CD4-positive, CD25-positive, alpha-beta regulatory T cell (primary cell): ENCODE measurements at regions not wholly inside any gene's neighbourhood (a gene's known extent, or its start where the extent isn't known, plus 50 kb on each side); places are given as distances from the start of the nearest gene placed in this dataset.
"Not testable (repeated sequence)": the region's sequence is repeated elsewhere in the genome, so short reads cannot be mapped to it uniquely, and the experiment has no call there.

Experiments
- ATAC-seq, 2 donors: fragments of 150-1000 bp; cut with Tn5 transposase; one replicate each; pipeline ENCODE4 v1.10.0; 2021; ENCODE audit warnings: low read depth in 2 of 2, moderate number of reproducible peaks in 2 of 2, moderate library complexity in 1 of 2
- DNase-seq, 3 donors: peaks; one replicate each; pipeline versions ENCODE4 v3.0.0 to v3.0.0-alpha.2; 2012 to 2022; ENCODE audit warnings: mixed read lengths in 1 of 3
- H3K27ac ChIP-seq: one replicate; pipeline ENCODE4 v1.7.0; 2013; ENCODE audit warnings: mild to moderate bottlenecking, low read length; ENCODE audit not compliant: insufficient read depth, poor library complexity, severe bottlenecking
- H3K27me3 ChIP-seq: one replicate; pipeline ENCODE4 v1.7.0; 2013; ENCODE audit warnings: low read length; ENCODE audit not compliant: control insufficient read depth, insufficient read depth
- H3K36me3 ChIP-seq: one replicate; pipeline ENCODE4 v1.7.0; 2013; ENCODE audit warnings: mild to moderate bottlenecking, low read length, moderate library complexity; ENCODE audit not compliant: control insufficient read depth, insufficient read depth
- H3K4me1 ChIP-seq: 2 replicates; pipeline ENCODE4 v1.7.0; 2013; ENCODE audit warnings: mild to moderate bottlenecking, low read length; ENCODE audit not compliant: insufficient read depth, control insufficient read depth, poor library complexity, severe bottlenecking
- H3K4me3 ChIP-seq: one replicate; pipeline ENCODE4 v1.7.0; 2013; ENCODE audit warnings: low read depth, mild to moderate bottlenecking, low read length, moderate library complexity
- H3K9me3 ChIP-seq, 2 experiments: 1 replicate in 1 of 2; 2 replicates in 1 of 2; pipeline ENCODE4 v1.7.0; 2013; ENCODE audit warnings: low read length in 2 of 2, mild to moderate bottlenecking in 1 of 2, moderate library complexity in 1 of 2; ENCODE audit not compliant: control insufficient read depth in 2 of 2
- H3K27ac Mint-ChIP-seq, 3 donors: one replicate each; pipeline ENCODE4 v1.8.0; 2020 to 2022; ENCODE audit warnings: mild to moderate bottlenecking in 3 of 3, mixed read lengths in 3 of 3, moderate library complexity in 2 of 3
- H3K27me3 Mint-ChIP-seq: one replicate; pipeline ENCODE4 v1.8.0; 2022; ENCODE audit warnings: mild to moderate bottlenecking, mixed read lengths
- H3K36me3 Mint-ChIP-seq: one replicate; pipeline ENCODE4 v1.8.0; 2020; ENCODE audit warnings: mixed read lengths
- H3K4me1 Mint-ChIP-seq, 4 donors: one replicate each; pipeline ENCODE4 v1.8.0; 2020 to 2022; ENCODE audit warnings: mixed read lengths in 4 of 4, mild to moderate bottlenecking in 1 of 4
- H3K4me3 Mint-ChIP-seq, 4 donors: one replicate each; pipeline ENCODE4 v1.8.0; 2020 to 2022; ENCODE audit warnings: mild to moderate bottlenecking in 4 of 4, mixed read lengths in 4 of 4, moderate library complexity in 3 of 4
- H3K9me3 Mint-ChIP-seq, 7 donors: one replicate each; pipeline ENCODE4 v1.8.0; 2020 to 2022; ENCODE audit warnings: mixed read lengths in 7 of 7, mild to moderate bottlenecking in 3 of 7, moderate library complexity in 2 of 7

DNA sequence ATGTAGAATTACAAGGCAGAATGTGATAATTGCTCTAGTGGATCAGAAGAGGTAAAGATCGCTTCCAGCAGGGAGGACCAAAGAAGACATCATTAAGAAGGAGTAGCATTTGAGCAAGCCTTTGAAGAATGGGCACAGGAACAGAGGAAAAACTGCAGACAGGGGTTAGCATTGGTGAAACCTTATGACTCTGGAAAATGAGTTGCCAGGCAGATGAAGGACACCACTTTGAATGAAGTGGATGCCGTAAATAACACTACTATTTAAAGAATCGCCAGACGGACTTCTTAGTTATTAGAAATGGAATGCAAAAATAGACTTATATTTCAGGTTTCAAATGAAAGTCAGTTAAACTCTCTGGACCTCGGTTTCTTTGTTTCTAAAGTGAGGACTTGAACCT is 727.7 kb downstream of the USP25 start:
- H3K27me3 Mint-ChIP-seq = no peaks in the 10 kb centered on the region

DNA sequence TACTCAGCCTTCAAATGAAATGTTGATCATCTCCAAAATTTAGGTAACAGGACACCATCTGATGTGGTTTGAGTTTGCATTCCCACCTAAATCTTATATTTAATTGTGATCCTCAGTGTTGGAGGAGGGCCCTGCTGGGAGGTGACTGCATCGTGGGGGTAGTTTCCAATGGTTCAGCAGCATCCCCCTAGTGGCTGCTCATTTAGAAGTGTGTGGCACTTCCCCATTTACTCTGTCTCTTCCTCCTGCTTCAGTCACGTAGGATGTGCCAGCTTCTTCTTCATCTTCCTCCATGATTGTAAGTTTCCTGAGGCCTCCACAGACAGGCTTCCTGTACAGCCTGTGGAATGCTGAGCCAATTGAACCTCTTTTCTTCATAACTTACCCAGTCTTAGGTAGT is 731.2 kb downstream of the USP25 start:
- no peaks in the 10 kb centered on the region for H3K4me1 ChIP-seq
- Mint-ChIP-seq H3K36me3 (no peaks in the 10 kb centered on the region), H3K4me3 (no peak overlapping the region), H3K9me3 (peaks cover 4 to 14% (median 7%) of the 10 kb centered on the region in 7 donors), H3K27ac (no peak overlapping the region), H3K27me3 (no peaks in the 10 kb centered on the region), H3K4me1 (no peaks in the 10 kb centered on the region)
- H3K36me3 ChIP-seq = no peaks in the 10 kb centered on the region
- ATAC-seq (no peak), DNase-seq (no peak)
- no peak overlapping the region for H3K4me3 ChIP-seq
- peaks cover 0 to 5% of the 10 kb centered on the region in 2 experiments for H3K9me3 ChIP-seq
- H3K27ac ChIP-seq = no peak overlapping the region
- H3K27me3 ChIP-seq = no peaks in the 10 kb centered on the region

More for the DNA sequence above, 727.7 kb downstream of the USP25 start:
- Histone ChIP-seq H3K27ac (no peak overlapping the region), H3K9me3 (no peaks in the 10 kb centered on the region), H3K4me1 (no peaks in the 10 kb centered on the region), H3K27me3 (no peaks in the 10 kb centered on the region), H3K36me3 (no peaks in the 10 kb centered on the region), H3K4me3 (no peak overlapping the region)
- H3K36me3 Mint-ChIP-seq = no peaks in the 10 kb centered on the region
- H3K9me3 Mint-ChIP-seq = peaks cover 0 to 9% (median 6%) of the 10 kb centered on the region in 7 donors
- no peak overlapping the region for H3K27ac Mint-ChIP-seq
- H3K4me1 Mint-ChIP-seq = no peaks in the 10 kb centered on the region
- DNase-seq = no peak
- ATAC-seq = no peak
- no peak overlapping the region for H3K4me3 Mint-ChIP-seq

DNA sequence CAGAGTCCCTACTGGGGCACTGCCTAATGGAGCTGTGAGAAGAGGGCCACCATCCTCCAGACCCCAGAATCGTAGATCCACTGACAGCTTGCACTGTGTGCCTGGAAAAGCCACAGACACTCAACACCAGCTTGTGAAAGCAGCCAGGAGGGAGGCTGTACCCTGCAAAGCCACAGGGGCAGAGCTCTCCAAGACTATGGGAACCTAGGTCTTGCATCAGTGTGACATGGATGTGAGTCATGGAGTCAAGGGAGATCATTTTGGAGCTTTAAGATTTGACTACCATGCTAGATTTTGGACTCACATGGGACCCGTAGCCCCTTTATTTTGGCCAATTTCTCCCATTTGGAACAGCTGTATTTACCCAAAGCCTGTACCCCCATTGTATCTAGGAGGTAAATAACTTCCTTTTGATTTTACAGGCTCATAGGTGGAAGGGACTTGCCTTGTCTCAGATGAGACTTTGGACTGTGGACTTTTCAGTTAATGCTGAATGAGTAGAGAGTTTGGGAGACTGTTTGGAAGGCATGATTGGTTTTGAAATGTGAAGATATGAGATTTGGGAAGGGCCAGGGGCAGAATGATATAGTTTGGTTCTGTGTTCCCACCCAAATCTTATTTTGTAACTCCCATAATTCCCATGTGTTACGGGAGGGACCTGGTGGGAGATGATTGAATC is 734.6 kb downstream of the USP25 start:
- not testable (repeated sequence) for H3K27ac Mint-ChIP-seq, H3K27ac ChIP-seq, H3K27me3 Mint-ChIP-seq, H3K36me3 ChIP-seq, H3K4me1 Mint-ChIP-seq, H3K4me3 ChIP-seq, H3K27me3 ChIP-seq, H3K36me3 Mint-ChIP-seq, H3K4me1 ChIP-seq, ATAC-seq, H3K4me3 Mint-ChIP-seq, DNase-seq, H3K9me3 ChIP-seq
- H3K9me3 Mint-ChIP-seq = peaks cover 5 to 19% (median 9%) of the 10 kb centered on the region in 7 donors

DNA sequence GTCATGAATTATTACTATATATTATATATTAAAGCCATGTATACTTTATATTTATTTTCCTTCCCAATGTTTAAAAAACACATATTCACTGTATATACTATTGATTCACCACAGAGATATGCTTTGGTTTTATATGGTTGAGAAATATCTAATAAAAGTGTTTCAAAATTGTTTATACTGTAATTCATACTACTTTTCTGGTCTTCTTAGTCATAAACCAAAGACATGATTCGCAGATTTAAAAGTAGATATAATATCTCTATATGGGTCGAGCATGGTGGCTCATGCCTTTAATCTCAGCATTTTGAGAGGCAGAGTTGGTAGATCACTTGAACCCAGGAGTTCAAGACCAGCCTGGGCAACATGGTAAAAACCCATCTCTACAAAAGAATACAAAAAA is 738.4 kb downstream of the USP25 start:
- no peaks in the 10 kb centered on the region for H3K27me3 ChIP-seq
- H3K36me3 ChIP-seq = no peaks in the 10 kb centered on the region
- H3K27ac Mint-ChIP-seq = no peak overlapping the region
- no peaks in the 10 kb centered on the region for H3K27me3 Mint-ChIP-seq
- H3K36me3 Mint-ChIP-seq = no peaks in the 10 kb centered on the region
- H3K9me3 ChIP-seq = peaks cover 0 to 4% of the 10 kb centered on the region in 2 experiments
- no peak overlapping the region for H3K4me3 Mint-ChIP-seq
- peaks cover 7 to 13% (median 8%) of the 10 kb centered on the region in 7 donors for H3K9me3 Mint-ChIP-seq
- no peaks in the 10 kb centered on the region for H3K4me1 Mint-ChIP-seq
- no peak overlapping the region for H3K4me3 ChIP-seq
- no peaks in the 10 kb centered on the region for H3K4me1 ChIP-seq
- no peak for ATAC-seq
- H3K27ac ChIP-seq = no peak overlapping the region
- no peak for DNase-seq

DNA sequence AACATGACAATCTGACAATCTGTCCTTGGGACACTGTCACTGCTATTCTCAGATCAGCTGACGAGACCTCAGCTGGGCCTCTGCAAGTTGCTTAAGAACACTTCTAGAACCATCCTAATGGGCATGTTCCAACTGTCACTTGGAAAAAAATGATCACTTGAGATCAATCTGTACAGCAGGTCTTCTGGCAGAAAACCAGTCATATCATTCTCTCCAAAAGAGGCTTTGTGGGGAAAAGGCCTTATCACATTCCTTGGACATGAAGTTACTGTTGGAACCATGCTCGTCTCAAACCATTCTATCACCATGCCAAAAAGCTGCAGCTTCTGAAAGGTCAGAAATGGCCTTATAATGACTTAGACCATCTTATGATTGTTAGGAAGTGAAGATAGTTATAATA is 744.2 kb downstream of the USP25 start:
- DNase-seq = no peak
- no peak overlapping the region for H3K4me3 ChIP-seq
- Mint-ChIP-seq H3K36me3 (no peaks in the 10 kb centered on the region), H3K27me3 (no peaks in the 10 kb centered on the region), H3K27ac (no peak overlapping the region), H3K4me1 (no peaks in the 10 kb centered on the region), H3K9me3 (peaks cover 3 to 15% (median 10%) of the 10 kb centered on the region in 7 donors), H3K4me3 (no peak overlapping the region)
- no peaks in the 10 kb centered on the region for H3K27me3 ChIP-seq
- no peaks in the 10 kb centered on the region for H3K4me1 ChIP-seq
- H3K36me3 ChIP-seq = no peaks in the 10 kb centered on the region
- H3K9me3 ChIP-seq = no peaks in the 10 kb centered on the region
- no peak overlapping the region for H3K27ac ChIP-seq
- no peak for ATAC-seq

DNA sequence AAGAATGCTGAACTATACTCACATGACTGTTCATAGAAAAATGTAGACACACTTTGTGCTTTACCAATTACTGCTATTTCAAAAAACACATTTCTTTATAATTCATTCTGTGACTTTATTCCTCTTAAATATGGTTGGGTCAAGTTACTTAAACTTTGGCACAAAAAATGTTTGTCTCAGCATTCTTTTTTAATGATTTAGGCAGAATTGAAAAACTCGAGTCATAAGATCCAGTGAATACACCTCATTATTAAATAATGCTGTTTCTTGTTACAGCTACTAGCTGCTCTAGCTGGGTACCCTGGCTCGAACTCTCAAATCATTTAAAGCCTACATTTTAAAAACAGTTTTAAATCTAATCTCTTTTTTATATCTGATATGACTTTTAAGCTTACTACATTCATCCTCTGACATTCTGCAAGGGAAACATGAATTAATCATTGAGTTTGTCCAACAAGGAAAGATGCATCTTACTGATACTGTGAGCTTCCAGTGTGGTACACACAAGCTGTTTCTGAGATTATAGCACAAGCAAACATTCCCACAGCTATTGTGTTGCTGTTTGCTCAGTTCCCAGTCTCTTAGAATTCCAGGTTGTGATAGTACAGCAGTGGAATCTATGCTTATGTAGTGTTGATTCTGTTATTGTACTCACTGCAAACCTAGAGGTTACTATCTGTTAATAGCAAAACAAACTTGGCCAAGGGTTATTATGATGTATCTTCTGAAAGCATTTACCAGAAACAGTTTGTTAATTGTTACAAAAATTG is 746.5 kb downstream of the USP25 start:
- Histone ChIP-seq H3K27me3 (no peaks in the 10 kb centered on the region), H3K9me3 (no peaks in the 10 kb centered on the region), H3K4me1 (no peaks in the 10 kb centered on the region), H3K4me3 (no peak overlapping the region), H3K36me3 (no peaks in the 10 kb centered on the region), H3K27ac (no peak overlapping the region)
- ATAC-seq = no peak
- DNase-seq = no peak
- peaks cover 1 to 24% (median 8%) of the 10 kb centered on the region in 7 donors for H3K9me3 Mint-ChIP-seq
- no peaks in the 10 kb centered on the region for H3K36me3 Mint-ChIP-seq
- no peak overlapping the region for H3K27ac Mint-ChIP-seq
- no peaks in the 10 kb centered on the region for H3K27me3 Mint-ChIP-seq
- H3K4me1 Mint-ChIP-seq = no peaks in the 10 kb centered on the region
- H3K4me3 Mint-ChIP-seq = no peak overlapping the region

DNA sequence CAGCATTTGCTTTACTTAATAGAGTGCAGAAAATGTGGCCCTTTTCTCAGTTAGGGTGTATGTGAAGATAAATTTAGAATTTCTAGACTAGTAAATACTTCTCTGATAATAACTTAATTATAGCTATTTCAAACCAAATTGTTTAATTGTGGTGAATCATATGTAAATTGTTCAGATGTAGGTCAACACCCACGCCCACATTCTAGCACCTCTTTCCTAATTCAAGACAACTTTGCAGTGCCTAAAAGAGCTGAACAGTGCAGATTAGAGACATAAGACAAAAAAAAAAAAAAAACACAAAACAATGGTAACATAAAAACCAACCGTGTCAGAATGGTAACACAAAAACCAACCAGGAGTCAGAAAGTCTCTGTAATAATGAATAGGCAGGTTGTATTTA is 758.3 kb downstream of the USP25 start:
- H3K36me3 Mint-ChIP-seq = no peaks in the 10 kb centered on the region
- no peak overlapping the region for H3K4me3 ChIP-seq
- H3K4me1 Mint-ChIP-seq = no peaks in the 10 kb centered on the region
- no peak overlapping the region for H3K4me3 Mint-ChIP-seq
- H3K9me3 ChIP-seq = peaks cover 0 to 3% of the 10 kb centered on the region in 2 experiments
- H3K9me3 Mint-ChIP-seq = peaks cover 2 to 8% (median 4%) of the 10 kb centered on the region in 7 donors
- no peaks in the 10 kb centered on the region for H3K27me3 Mint-ChIP-seq
- no peaks in the 10 kb centered on the region for H3K36me3 ChIP-seq
- DNase-seq = no peak
- H3K27me3 ChIP-seq = no peaks in the 10 kb centered on the region
- H3K4me1 ChIP-seq = no peaks in the 10 kb centered on the region
- H3K27ac ChIP-seq = no peak overlapping the region
- H3K27ac Mint-ChIP-seq = no peak overlapping the region
- ATAC-seq = no peak

DNA sequence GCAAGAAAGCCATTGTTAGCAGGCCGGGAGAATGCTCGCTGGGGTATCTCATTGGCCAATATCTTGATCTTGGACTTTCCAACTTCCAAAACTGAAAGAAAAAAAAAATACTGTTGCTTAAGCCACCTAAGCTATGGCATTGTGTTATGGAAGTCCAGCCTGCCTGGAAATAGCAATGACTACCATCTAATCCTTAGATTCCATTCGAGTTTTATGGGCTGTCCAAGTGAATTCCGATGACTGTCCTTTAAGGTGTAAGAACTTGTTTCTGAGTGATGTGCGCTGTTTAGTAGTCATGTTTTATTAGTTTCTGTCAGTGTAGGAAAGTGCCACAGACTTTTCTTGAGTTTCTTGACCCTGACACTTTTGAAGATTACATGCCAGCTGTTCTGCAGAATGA is 762.6 kb downstream of the USP25 start:
- Histone ChIP-seq H3K4me1 (no peaks in the 10 kb centered on the region), H3K27ac (no peak overlapping the region), H3K36me3 (no peaks in the 10 kb centered on the region), H3K4me3 (no peak overlapping the region), H3K27me3 (no peaks in the 10 kb centered on the region), H3K9me3 (peaks cover 0 to 3% of the 10 kb centered on the region in 2 experiments)
- H3K4me3 Mint-ChIP-seq = no peak overlapping the region
- ATAC-seq (no peak), DNase-seq (no peak)
- H3K27me3 Mint-ChIP-seq = no peaks in the 10 kb centered on the region
- no peak overlapping the region for H3K27ac Mint-ChIP-seq
- H3K4me1 Mint-ChIP-seq = no peaks in the 10 kb centered on the region
- peaks cover 0 to 14% (median 3%) of the 10 kb centered on the region in 7 donors for H3K9me3 Mint-ChIP-seq
- H3K36me3 Mint-ChIP-seq = no peaks in the 10 kb centered on the region
